A673 (cell line): ENCODE measurements at regions not wholly inside any gene's neighbourhood (a gene's known extent, or its start where the extent isn't known, plus 50 kb on each side); places are given as distances from the start of the nearest gene placed in this dataset.

Source experiments
- BruUV-seq: library from RNA; stranded (reverse); fragments of 400-500 nt; replicated peaks from 2 replicates; lab custom pipeline; 2021; lab: Mats Ljungman, UMichigan
- CTCF ChIA-PET: fragments of 300-600 bp; sonication (Branson Sonifier 250); formaldehyde crosslinking; loops from one replicate; lab custom pipeline; 2022; ENCODE audit warnings: antibody characterized with exemption; lab: Charles Lee
- POLR2A ChIA-PET: fragments of 300-600 bp; sonication (Branson Sonifier 250); formaldehyde crosslinking; loops from one replicate; lab custom pipeline; 2022; ENCODE audit warnings: antibody characterized with exemption; ENCODE audit not compliant: low non-redundant PET; lab: Charles Lee
- DNase-seq: peaks from one replicate; pipeline ENCODE4 v3.0.0-alpha.2; 2015; ENCODE audit warnings: low spot score
- H3K27ac ChIP-seq: fragments of 200-600 bp; sonication (generic); 2 replicates; pipeline ENCODE4 v1.5.1; 2016; ENCODE audit warnings: mixed run types, low read depth, mild to moderate bottlenecking, mixed read lengths, antibody characterized with exemption, low read length; ENCODE audit not compliant: poor library complexity, severe bottlenecking
- H3K27me3 ChIP-seq: fragments of 200-600 bp; sonication (generic); replicated peaks from 2 replicates; pipeline ENCODE4 v1.6.1; 2017; ENCODE audit warnings: mixed run types, low read depth, mild to moderate bottlenecking, mixed read lengths, antibody characterized with exemption, low read length; ENCODE audit not compliant: insufficient read depth, poor library complexity
- H3K36me3 ChIP-seq: fragments of 200-600 bp; sonication (generic); 2 replicates; pipeline ENCODE4 v1.6.1; 2016; ENCODE audit warnings: mixed run types, mild to moderate bottlenecking, mixed read lengths, antibody characterized with exemption, low read length; ENCODE audit not compliant: insufficient read depth, poor library complexity, severe bottlenecking
- H3K4me1 ChIP-seq: fragments of 200-600 bp; sonication (generic); 2 replicates; pipeline ENCODE4 v1.6.1; 2017; ENCODE audit warnings: mixed run types, mild to moderate bottlenecking, mixed read lengths, antibody characterized with exemption, low read length; ENCODE audit not compliant: insufficient read depth, poor library complexity, severe bottlenecking
- H3K4me3 ChIP-seq: fragments of 200-600 bp; sonication (generic); 2 replicates; pipeline ENCODE4 v1.5.1; 2016; ENCODE audit warnings: low read depth, mixed run types, mild to moderate bottlenecking, mixed read lengths, low read length; ENCODE audit not compliant: poor library complexity, severe bottlenecking
- H3K9me3 ChIP-seq: fragments of 200-600 bp; sonication (generic); 2 replicates; pipeline ENCODE4 v1.6.1; 2016; ENCODE audit warnings: mixed run types, low read depth, mild to moderate bottlenecking, mixed read lengths, antibody characterized with exemption, low read length; ENCODE audit not compliant: poor library complexity, severe bottlenecking
- CTCF ChIP-seq: fragments of 300-800, 200-600 bp; sonication (generic); conservative IDR thresholded peaks from 2 replicates; pipeline ENCODE4 v1.5.1; 2017; ENCODE audit warnings: low read depth, mild to moderate bottlenecking, antibody characterized with exemption, low read length, moderate library complexity, mixed read lengths
- EZH2 ChIP-seq: fragments of 200-600 bp; sonication (generic); IDR thresholded peaks from 2 replicates; pipeline ENCODE4 v1.6.1; 2017; ENCODE audit warnings: borderline replicate concordance, low read depth, mild to moderate bottlenecking, mixed read lengths, antibody characterized with exemption, low read length; ENCODE audit not compliant: poor library complexity, severe bottlenecking
- intact Hi-C: fragments of 100-400 bp; cut with micrococcal nuclease; formaldehyde crosslinking; loops from one replicate; pipeline ENCODE4 v1.10.0; 2022; ENCODE audit not compliant: unreplicated experiment

DNA sequence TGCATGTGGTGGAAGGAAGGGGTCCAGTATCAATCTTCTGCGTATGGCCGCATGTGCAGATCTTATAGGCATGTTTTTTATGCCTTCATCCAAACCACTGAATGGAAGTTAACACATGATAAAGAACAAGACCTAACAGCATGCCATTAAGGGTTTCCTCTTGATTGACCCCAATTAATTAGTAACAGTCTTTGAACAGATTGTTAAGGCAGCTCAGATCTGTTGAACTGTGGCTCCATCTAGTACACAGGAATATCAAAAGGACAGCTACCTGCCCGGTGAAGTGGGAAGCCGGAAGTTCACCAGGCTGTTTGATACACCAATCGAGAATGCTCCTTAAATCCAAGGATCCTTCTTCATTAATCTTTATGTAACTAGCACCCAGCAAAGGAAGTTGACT is 159.9 kb upstream of the ADAMTS16 start:
- no peak for DNase-seq
- BruUV-seq = no TSS peak
- H3K27ac ChIP-seq = no peak overlapping the region
- H3K36me3 ChIP-seq = no peaks in the 10 kb centered on the region
- no peak overlapping the region for H3K4me3 ChIP-seq
- H3K27me3 ChIP-seq = peaks cover 21% of the 10 kb centered on the region
- no peaks in the 10 kb centered on the region for H3K4me1 ChIP-seq
- CTCF ChIA-PET = no interaction called here
- no peaks in the 10 kb centered on the region for H3K9me3 ChIP-seq
- POLR2A ChIA-PET = no interaction called here
- TF ChIP-seq EZH2 (no peak), CTCF (no peak)
- intact Hi-C loops = no loop called here

DNA sequence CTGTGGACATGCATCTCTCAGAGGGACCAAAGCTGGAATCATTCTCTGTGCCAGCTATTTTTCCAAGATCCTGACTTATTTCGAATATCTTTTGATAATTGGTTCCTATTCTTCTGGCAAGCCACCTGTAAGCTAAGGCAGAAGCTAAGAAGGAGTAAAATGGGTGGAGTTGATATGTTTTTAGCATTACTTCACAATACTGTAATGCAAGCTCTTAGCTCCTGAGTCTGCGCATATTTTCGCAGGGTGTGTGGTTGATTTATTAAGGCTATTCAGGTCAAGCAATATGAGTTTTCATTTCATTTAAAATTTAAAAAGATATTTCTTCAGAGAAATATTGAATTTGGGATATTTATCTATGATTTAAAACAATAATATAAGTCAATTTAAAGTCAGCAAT is 158.5 kb upstream of the ADAMTS16 start:
- H3K36me3 ChIP-seq = no peaks in the 10 kb centered on the region
- no peak for DNase-seq
- TF ChIP-seq CTCF = no peak
- no peak for TF ChIP-seq EZH2
- H3K27me3 ChIP-seq = peaks cover 24% of the 10 kb centered on the region
- POLR2A ChIA-PET = no interaction called here
- no peaks in the 10 kb centered on the region for H3K4me1 ChIP-seq
- intact Hi-C loops = no loop called here
- H3K4me3 ChIP-seq = no peak overlapping the region
- no peak overlapping the region for H3K27ac ChIP-seq
- CTCF ChIA-PET = no interaction called here
- no TSS peak for BruUV-seq
- no peaks in the 10 kb centered on the region for H3K9me3 ChIP-seq

- H3K36me3 ChIP-seq = no peaks in the 10 kb centered on the region
- H3K4me3 ChIP-seq = no peak overlapping the region
- TF ChIP-seq EZH2 (no peak), CTCF (no peak)
- peaks cover 20% of the 10 kb centered on the region for H3K27me3 ChIP-seq
- BruUV-seq = no TSS peak
- POLR2A ChIA-PET = no interaction called here
- CTCF ChIA-PET = no interaction called here
- no peak overlapping the region for H3K27ac ChIP-seq
- H3K4me1 ChIP-seq = no peaks in the 10 kb centered on the region
- no peak for DNase-seq
- intact Hi-C loops = no loop called here
- no peaks in the 10 kb centered on the region for H3K9me3 ChIP-seq
These were observed 156.4 kb upstream of the ADAMTS16 start for GRCh38 chr5:4983701-4984100.
